GM18861 (cell line): ENCODE measurements at regions not wholly inside any gene's neighbourhood (a gene's known extent, or its start where the extent isn't known, plus 50 kb on each side); places are given as distances from the start of the nearest gene placed in this dataset.
"Not testable (repeated sequence)": the region's sequence is repeated elsewhere in the genome, so short reads cannot be mapped to it uniquely, and the experiment has no call there.

ENCODE experiments used
- ATAC-seq: cut with Tn5 transposase; IDR thresholded peaks from one replicate; pipeline ENCODE4 v1.9.1; 2021; ENCODE audit not compliant: unreplicated experiment

- ATAC-seq: no peak
These were observed 184.4 kb upstream of the TMEM45B start for GRCh38 chr11:129631201-129631600.

- no peak for ATAC-seq
These were observed 178.7 kb upstream of the TMEM45B start for GRCh38 chr11:129636926-129637325.

DNA sequence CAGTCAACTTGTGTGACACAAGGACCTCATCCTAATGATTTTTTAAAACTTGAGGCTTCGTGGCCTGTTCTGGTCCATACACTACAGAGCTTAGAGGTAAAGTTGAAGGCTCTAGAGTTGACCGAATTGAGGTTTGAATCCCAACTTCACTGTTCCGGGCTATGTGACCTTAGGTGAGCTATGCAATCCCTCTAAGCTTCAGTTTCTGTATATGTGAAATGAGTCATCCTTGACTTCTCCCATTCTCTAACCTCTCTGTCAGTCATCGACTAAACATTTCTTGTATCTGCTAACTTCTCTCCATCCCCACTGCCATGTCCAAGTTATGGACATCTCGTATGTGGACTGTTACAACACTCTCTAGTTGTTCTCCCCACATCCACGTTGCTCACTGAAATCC lies 178.2 kb upstream of the TMEM45B start:
- ATAC-seq: no peak

GRCh38 chr11:129637983-129638776 lies 177.5 kb upstream of the TMEM45B start:
- ATAC-seq: no peak

DNA sequence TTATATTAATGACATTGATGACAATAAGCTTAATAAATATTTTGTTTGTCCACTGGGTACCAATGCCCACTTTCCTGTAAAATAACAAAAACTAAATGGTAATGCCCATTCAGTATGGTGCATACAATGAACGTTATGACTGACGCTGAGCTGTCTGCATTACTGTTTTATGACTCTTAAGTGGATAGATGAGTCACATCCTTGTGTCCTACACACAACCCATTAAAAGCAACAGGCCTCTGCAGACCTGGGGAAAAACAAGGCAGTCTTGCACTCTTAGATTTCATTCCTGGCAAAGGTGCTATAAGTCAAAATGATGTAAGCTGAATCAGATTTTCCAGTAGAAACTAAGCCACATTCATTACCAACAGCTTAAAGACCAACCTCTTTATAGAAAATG lies 176.3 kb upstream of the TMEM45B start:
- ATAC-seq: no peak

DNA sequence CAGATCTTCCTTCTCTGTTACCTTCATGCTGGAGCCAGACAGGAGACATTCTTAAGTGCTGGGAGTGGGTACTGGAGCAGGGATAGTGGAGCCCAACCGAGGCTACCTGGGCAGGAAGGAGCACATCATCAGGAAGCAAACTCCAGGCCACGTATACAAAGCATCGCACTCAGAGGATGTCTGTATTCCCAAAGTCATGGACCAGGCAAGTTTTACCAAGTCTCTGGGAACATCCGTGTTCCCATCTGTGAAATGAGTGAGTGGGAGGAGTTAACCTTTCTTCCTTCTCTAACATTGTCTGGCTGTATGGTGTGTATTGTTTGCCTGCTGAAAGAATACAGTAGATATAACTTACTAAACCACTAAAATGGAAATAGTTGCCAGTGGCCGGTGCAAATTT lies 175.0 kb upstream of the TMEM45B start:
- no peak for ATAC-seq

- ATAC-seq: no peak
These were observed 172.5 kb upstream of the TMEM45B start for GRCh38 chr11:129643031-129643721.

DNA sequence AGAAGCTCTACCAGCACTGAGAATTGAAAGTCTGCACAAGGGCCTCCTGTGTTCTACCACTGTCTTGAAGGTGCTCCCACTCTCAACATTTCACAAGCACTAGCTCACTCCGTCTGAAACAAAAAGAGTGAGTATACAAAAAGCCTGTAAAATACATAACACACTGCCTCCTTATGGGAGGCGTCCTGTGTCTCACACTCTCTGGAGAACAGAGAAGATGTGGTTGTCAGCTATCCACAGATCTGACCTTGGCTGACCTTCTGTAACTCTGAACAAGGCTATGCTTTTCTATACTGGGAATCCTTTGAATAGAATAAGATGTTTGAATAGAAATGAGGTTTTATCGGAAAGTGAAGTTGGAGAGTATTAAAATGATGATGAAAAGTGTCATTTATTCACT lies 171.3 kb upstream of the TMEM45B start:
- ATAC-seq: no peak

DNA sequence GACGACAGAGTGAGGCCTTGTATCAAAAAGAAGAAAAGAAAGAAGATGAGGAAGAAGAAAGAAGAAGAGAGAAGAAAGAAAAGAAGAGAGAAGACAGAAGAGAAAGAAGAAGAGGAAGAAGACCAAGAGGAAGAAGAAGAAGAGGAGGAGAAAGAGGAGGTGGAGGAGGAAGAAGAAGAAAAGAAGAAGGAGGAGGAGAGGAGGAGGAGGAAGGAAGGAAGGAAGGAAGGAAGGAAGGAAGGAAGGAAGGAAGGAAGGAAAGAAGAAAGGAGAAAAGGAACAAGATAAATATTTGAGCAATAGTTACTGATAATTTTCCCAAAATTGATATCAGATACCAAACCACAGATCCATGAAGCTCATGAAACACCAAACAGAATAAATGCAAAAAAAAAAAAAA lies 169.7 kb upstream of the TMEM45B start:
- ATAC-seq: no peak

- ATAC-seq: not testable (repeated sequence)
These were observed 165.6 kb upstream of the TMEM45B start for GRCh38 chr11:129650044-129650443.

- no peak for ATAC-seq
These were observed 162.8 kb upstream of the TMEM45B start for GRCh38 chr11:129652835-129653234.

DNA sequence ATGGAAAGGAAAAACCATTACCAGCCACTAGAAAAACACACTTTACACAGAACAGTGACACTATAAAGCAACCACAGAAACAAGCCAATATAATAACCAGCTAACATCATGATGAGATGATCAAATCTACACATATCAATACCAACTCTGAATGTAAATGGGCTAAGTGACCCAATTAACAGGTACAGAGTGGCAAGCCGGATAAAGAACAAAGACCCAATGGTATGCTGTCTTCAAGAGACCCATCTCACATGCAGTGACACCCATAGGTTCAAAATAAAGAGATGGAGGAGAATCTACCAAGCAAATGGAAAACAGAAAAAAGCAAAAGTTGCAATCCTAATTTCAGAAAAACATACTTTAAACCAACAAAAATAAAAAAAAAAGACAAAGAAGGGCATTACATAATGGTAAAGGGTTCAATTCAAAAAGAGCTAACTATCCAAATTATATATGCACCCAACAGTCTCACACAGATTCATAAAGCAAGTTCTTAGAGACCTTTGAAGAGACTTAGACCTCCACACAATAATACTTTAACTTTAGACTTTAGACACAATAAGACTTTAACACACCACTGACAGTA lies 160.3 kb upstream of the TMEM45B start:
- ATAC-seq: no peak

DNA sequence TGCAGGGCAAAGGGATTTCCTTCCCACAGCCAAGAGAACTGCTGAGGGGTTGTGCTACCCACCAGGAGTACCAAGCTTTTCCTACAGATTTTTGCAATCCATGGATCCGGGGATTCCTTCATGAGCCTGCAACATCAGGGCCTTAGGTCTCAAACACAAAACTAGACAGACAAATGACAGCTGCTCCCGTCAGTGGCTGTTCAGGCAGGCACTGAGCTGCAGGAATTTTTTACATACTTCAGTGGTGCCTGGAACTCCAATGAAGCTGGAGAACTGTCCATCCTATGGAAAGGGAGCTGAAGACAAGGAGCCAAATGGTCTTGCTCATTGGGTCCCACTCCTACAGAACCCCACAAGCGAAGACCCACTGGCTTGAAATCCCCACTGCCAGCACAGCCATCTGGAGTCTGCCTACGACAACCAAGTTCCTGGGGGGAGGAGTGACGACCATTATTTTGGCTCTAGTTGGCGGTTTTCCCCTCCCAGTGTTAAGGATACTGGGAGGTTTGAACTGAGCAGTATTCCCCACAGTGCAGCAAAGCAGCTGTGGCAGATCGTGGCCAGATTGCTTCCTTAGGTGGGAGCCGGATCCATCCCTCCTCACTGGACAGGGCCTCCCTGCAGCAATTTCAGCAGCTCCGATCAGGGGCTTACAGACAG lies 157.7 kb upstream of the TMEM45B start:
- no peak for ATAC-seq

DNA sequence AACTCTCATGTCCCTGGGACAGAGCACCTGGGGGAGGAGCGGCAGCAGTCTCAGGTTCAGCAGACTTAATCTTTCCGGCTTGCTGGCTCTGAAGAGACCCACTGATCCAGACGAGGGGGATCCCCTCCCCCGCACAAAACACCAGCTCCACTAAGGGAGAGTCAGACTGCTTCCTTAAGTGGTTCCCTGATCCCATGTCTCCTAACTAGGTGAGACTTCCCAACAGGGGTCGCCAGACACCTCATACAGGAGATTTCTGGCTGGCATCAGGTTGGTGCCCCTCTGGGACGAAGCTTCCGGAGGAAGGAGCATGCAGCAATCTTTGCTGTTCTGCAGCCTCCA lies 157.2 kb upstream of the TMEM45B start:
- ATAC-seq: no peak

- no peak for ATAC-seq
These were observed 134.7 kb upstream of the TMEM45B start for GRCh38 chr11:129680907-129681306.

DNA sequence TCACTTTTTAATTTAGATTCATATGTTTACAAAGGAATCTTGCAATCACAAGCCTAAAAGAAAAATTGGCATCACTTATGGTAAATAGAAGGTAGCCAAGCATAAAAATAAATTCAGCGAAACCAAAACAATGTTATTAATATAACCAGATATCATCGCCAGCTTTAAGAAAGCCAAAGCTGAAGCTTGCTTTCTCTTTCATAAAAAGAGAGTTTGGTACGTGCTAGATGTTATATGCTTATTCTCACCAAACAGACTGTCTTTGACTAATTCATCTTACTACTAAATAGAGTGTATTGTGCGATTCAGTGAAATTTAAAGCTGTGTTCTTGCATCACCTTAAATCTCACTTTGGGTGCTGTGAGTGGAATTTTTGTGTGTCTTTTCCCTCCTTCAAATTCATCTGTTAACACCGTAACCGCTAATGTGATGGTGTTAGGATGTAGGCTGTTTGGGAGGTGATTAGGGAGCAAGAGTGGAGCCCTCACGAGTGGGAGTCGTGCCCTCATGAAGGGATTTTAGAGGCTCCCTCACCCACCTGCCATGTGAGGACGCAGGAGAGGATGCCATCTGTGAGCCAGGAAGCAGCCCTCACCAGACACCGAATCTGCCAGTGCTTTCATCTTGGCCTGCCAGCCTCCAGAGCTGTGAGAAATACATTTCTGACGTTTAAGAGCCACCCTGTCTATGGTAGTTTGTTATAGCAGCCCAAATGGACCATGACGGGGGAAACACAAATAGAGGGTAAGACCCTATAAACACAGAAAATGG lies 134.1 kb upstream of the TMEM45B start:
- no peak for ATAC-seq

GRCh38 chr11:129686269-129686668 lies 129.4 kb upstream of the TMEM45B start:
- ATAC-seq: no peak

GRCh38 chr11:129691142-129691541 lies 124.5 kb upstream of the TMEM45B start:
- ATAC-seq: no peak

- no peak for ATAC-seq
These were observed 121.1 kb upstream of the TMEM45B start for GRCh38 chr11:129694538-129694937.

- no peak for ATAC-seq
These were observed 120.7 kb upstream of the TMEM45B start for GRCh38 chr11:129694966-129695365.
